GM10847 (cell line): ENCODE measurements at regions not wholly inside any gene's neighbourhood (a gene's known extent, or its start where the extent isn't known, plus 50 kb on each side); places are given as distances from the start of the nearest gene placed in this dataset.

Experiments
- POLR2A ChIP-seq: IDR thresholded peaks from 2 replicates; pipeline ENCODE4 v1.6.1; 2011; ENCODE audit not compliant: insufficient read length; ENCODE audit errors: extremely low read depth

GRCh38 chr14:65351493-65352194, 60.9 kb upstream of the FUT8 start:
- no peak for TF ChIP-seq POLR2A

- TF ChIP-seq POLR2A = no peak
These were observed 59.5 kb upstream of the FUT8 start for GRCh38 chr14:65352964-65353530.

GRCh38 chr14:65354131-65354530, 58.4 kb upstream of the FUT8 start:
- no peak for TF ChIP-seq POLR2A

- TF ChIP-seq POLR2A = no peak
These were observed 57.8 kb upstream of the FUT8 start for GRCh38 chr14:65354715-65355114.

GRCh38 chr14:65356327-65356836, 56.1 kb upstream of the FUT8 start:
- no peak for TF ChIP-seq POLR2A

GRCh38 chr14:65357113-65357512, 55.4 kb upstream of the FUT8 start:
- no peak for TF ChIP-seq POLR2A

- TF ChIP-seq POLR2A = no peak
These were observed 54.8 kb upstream of the FUT8 start for GRCh38 chr14:65357689-65358088.

- no peak for TF ChIP-seq POLR2A
These were observed 53.0 kb upstream of the FUT8 start for GRCh38 chr14:65359503-65359902.

- no peak for TF ChIP-seq POLR2A
These were observed 52.3 kb upstream of the FUT8 start for GRCh38 chr14:65360144-65360784.

GRCh38 chr14:65361920-65362319, 50.6 kb upstream of the FUT8 start:
- no peak for TF ChIP-seq POLR2A
